GM19463 (cell line): ENCODE measurements at regions not wholly inside any gene's neighbourhood (a gene's known extent, or its start where the extent isn't known, plus 50 kb on each side); places are given as distances from the start of the nearest gene placed in this dataset.

Source experiments
- ATAC-seq: cut with Tn5 transposase; IDR thresholded peaks from one replicate; pipeline ENCODE4 v1.9.1; 2021; ENCODE audit warnings: mild to moderate bottlenecking, moderate library complexity; ENCODE audit not compliant: unreplicated experiment

- ATAC-seq, result no peak
Observed at GRCh38 chr22:48585916-48586798, 1241.5 kb downstream of the BRD1 start.

- no peak for ATAC-seq
Observed at GRCh38 chr22:48584170-48584569, 1243.5 kb downstream of the BRD1 start.

- no peak for ATAC-seq
Observed at GRCh38 chr22:48581796-48582469, 1245.7 kb downstream of the BRD1 start.

- no peak for ATAC-seq
Observed at GRCh38 chr22:48581205-48581766, 1246.4 kb downstream of the BRD1 start.

DNA sequence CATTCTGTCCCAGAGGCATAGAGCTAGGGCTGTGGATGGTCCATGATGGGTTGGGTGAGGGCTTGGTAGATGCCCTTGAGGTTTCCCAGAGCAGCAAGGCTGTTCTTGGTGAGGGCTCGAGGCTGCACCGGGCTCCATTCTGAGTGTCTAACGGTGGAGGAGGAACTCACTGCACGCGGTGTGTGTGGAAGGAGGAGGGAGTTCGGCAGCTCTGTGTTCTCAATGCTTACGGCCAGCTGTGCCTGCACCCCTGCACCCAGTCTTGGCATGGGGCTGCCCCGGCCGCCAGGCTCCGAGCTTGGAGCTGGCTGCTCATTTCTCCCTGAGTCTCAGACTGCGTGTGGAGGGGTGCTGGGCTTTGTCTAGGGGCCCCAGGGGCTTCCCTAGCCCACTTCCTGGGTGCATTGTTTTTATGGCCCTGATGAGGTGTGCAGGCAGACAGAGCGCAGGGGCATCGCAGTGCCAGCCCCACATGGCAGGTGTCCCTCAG is 1247.1 kb downstream of the BRD1 start:
- no peak for ATAC-seq

- no peak for ATAC-seq
Observed at GRCh38 chr22:48579928-48580309, 1247.8 kb downstream of the BRD1 start.

DNA sequence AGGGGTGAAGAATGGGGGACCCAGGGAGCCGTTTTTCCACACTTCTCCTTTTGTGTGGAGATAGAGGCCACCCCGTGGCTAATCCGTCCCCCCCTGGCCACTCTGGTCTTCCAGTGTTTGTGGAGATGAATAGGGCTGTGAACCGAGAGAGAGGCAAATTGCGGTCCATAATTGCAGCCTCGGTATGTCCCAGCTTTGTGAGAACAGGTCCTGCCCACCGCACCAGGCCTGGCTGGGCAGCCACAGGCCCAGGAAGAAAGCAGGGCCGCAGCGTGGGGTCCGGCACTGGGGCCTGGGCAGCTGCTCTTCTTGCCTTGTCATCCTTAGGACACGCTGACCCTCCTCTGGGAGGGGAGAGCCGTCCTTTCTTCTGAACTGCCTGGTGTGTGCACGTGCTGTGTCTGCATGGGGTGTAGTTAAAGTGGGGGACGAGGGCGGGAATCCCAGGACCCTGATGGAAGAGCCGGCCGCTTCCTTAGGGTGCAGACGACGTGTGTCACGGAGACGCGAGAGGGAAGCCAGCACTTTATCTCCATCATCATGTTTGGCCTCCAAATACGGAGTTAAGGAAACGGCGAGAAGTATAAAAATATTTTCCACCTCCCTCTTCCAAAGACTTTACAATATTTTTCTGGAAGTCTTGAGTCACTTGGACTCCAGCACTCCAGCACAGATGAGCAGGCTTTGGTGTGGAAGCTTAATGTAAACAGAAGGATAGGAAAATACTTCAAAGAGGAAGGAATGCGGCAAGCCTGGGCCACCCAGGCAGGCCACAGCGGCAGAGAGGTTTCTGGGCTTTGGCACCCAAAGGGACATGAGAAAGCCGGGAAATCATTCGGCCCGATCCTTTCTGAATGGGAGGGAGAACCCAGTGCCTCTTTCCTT is 1248.4 kb downstream of the BRD1 start:
- ATAC-seq, result no peak

- no peak for ATAC-seq
Observed at GRCh38 chr22:48578138-48579042, 1249.3 kb downstream of the BRD1 start.

DNA sequence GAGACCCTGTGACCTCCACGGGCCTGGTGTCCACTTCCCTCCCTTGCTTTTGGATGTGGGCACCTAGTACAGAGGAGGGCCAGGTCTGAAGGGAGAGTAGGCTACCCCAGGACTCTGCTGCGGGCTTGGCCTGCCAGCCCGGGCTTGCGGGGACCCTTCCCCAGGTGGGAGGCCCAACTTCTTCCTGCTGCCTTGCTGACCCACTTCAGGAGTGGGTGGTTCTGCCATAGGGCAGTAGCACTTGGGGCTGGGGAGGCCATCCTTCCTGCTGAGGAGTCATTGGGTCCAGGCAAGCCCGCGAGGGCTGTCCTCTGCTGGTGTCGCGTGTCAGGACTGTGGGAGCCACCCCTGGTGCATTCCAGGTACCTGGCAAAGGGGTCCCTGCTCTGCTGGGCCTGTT is 1250.0 kb downstream of the BRD1 start:
- ATAC-seq, result no peak

GRCh38 chr22:48577014-48577690 is 1250.5 kb downstream of the BRD1 start:
- no peak for ATAC-seq

DNA sequence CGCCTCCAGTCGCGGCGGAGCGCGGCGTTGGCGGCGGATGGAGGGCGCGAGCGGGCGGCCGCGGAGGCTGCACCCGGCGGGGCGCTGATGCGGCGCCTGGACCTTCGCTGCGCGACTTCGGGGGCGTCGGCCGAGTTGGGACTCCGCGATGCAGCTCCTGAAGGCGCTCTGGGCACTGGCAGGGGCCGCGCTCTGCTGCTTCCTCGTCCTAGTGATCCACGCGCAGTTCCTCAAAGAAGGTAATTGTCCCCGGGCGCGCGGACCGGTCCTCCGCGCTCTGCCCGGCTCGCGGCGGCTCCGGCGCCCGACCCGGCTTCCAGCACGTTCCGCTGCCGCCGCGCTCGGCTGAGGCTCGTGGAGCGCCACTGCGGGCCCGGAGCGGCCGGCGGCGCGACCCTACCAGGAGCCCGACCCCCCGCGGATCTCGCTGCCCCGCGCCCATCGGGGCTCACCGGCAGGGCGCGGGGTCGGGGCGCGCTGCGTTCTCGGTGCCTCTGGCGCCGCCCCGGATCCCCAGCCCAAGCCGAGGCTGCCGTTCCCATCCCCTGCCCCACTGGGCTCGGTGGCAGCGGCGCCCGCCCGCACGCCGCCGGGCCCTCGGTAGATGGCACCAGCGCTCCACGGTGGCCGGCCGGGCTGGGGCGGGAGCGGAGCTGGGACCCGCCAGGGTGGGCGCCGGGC is 1251.2 kb downstream of the BRD1 start:
- ATAC-seq, result no peak

GRCh38 chr22:48575618-48576332 is 1251.9 kb downstream of the BRD1 start:
- ATAC-seq, result no peak

- ATAC-seq, result no peak
Observed at GRCh38 chr22:48574776-48575617, 1252.7 kb downstream of the BRD1 start.

DNA sequence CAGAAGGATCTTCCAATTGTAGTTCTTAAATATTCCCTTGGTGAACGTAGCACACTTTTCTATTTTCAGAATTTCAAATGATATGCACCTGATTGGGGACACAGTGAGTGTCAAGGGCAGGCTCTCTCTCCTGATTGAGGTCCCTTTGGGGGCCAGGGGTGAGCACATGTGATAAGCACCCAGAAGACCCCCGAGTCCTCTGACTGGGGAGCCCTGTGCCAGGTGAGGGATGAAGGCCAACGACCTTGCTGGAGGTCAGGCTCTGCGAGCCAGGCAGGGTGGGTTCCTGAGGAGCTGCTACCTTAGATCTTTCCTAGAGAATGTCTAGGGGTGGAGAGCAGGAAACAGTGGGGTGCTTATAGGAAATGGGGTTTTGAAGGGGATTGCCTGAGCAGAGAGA is 1253.9 kb downstream of the BRD1 start:
- ATAC-seq, result no peak

GRCh38 chr22:48572951-48573350 is 1254.7 kb downstream of the BRD1 start:
- no peak for ATAC-seq

GRCh38 chr22:48570912-48571311 is 1256.8 kb downstream of the BRD1 start:
- ATAC-seq, result no peak
